ENCODE measurements at regions not wholly inside any gene's neighbourhood (a gene's known extent, or its start where the extent isn't known, plus 50 kb on each side); places are given as distances from the start of the nearest gene placed in this dataset.

DNA sequence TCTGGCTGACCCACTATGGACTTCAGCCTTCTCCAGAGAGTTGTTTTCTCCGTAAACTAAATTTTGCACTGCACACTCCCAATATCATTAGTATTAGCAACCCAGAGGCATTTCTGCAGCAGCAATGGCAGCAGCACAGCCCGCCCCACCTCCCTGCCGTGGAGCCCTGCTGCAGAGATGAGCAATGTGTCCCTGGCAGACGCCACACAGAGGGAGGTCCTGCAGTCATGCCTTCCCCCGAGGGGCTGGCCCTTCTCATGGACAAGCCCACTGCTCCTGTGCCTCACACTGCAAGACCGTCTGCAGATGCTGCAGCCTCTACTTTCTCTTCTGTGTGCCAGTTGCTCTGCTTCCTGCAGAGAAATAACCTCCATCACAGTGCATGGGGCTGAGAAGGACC, 393.4 kb upstream of the MKI67 start:
- no peak for FAIRE-seq
- CTCF ChIA-PET (ENCODE audit: low intra/inter-chr PET ratio) = no interaction called here
- Histone ChIP-seq H3K9me3 (replicated peaks; ENCODE audit: control insufficient read depth, insufficient read depth, low read depth, low read length) (no peaks in the 10 kb centered on the region), H3K4me3 (no peak overlapping the region), H3K27ac (ENCODE audit: extremely low read depth, low read depth, low read length) (no peak overlapping the region), H3K36me3 (ENCODE audit: control insufficient read depth, insufficient read depth, low read length) (no peaks in the 10 kb centered on the region), H3K79me2 (ENCODE audit: control insufficient read depth, insufficient read depth, low read length) (no peaks in the 10 kb centered on the region), H3K4me1 (replicated peaks in 1 of 2; ENCODE audit: control insufficient read depth in 2 of 2, insufficient read depth in 2 of 2, low read length in 2 of 2) (peaks cover 0 to 3% of the 10 kb centered on the region in 2 experiments; a peak in 2 of 5 replicates), H2AFZ (ENCODE audit: low read depth, low read length) (no peak overlapping the region), H3K27me3 (ENCODE audit: control insufficient read depth in 2 of 2, insufficient read depth in 2 of 2, low read length in 2 of 2) (no peaks in the 10 kb centered on the region), H4K20me1 (replicated peaks; ENCODE audit: control insufficient read depth, insufficient read depth, low read length) (no peaks in the 10 kb centered on the region), H3K9me1 (ENCODE audit: control insufficient read depth, insufficient read depth, low read length) (no peaks in the 10 kb centered on the region), H3K9ac (ENCODE audit: insufficient read depth in 1 of 2, low read depth in 2 of 2, low read length in 2 of 2) (no peak overlapping the region), H3K4me2 (ENCODE audit: insufficient read depth, low read length) (no peak overlapping the region)
- in situ Hi-C loops (cut with MboI) = no loop called here
- no peak for ATAC-seq
- no peak for TF ChIP-seq ZNF785 (CRISPR knock-in tag; IDR thresholded peaks at IDR 0.05)
- TF ChIP-seq RAD21 (CRISPR knock-in tag; conservative IDR thresholded peaks at IDR 0.05 in 1 of 2, IDR thresholded peaks at IDR 0.05 in 1 of 2) = no peak
- TF ChIP-seq ASH1L (IDR thresholded peaks at IDR 0.05; ENCODE audit: borderline replicate concordance, low read depth, partially characterized antibody) = no peak
- TF ChIP-seq, protein P1, sequence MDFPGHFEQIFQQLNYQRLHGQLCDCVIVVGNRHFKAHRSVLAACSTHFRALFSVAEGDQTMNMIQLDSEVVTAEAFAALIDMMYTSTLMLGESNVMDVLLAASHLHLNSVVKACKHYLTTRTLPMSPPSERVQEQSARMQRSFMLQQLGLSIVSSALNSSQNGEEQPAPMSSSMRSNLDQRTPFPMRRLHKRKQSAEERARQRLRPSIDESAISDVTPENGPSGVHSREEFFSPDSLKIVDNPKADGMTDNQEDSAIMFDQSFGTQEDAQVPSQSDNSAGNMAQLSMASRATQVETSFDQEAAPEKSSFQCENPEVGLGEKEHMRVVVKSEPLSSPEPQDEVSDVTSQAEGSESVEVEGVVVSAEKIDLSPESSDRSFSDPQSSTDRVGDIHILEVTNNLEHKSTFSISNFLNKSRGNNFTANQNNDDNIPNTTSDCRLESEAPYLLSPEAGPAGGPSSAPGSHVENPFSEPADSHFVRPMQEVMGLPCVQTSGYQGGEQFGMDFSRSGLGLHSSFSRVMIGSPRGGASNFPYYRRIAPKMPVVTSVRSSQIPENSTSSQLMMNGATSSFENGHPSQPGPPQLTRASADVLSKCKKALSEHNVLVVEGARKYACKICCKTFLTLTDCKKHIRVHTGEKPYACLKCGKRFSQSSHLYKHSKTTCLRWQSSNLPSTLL (IDR thresholded peaks at IDR 0.05) = no peak
- no peak for TF ChIP-seq ZNF695 (CRISPR knock-in tag; IDR thresholded peaks at IDR 0.05)
- no peak for TF ChIP-seq POLR2G (IDR thresholded peaks at IDR 0.05; ENCODE audit: low read depth, low read length)
- no peak for TF ChIP-seq TAF1 (IDR thresholded peaks at IDR 0.05; ENCODE audit: control insufficient read depth, extremely low read depth, insufficient read depth, low read length, severe bottlenecking)
- no peak for TF ChIP-seq CLOCK (CRISPR knock-in tag; IDR thresholded peaks at IDR 0.05; ENCODE audit: borderline replicate concordance)
- no peak for TF ChIP-seq HNRNPH1 (optimal IDR thresholded peaks at IDR 0.05; ENCODE audit: low read depth, low read length)
- no peak for TF ChIP-seq ATF1 (CRISPR knock-in tag; IDR thresholded peaks at IDR 0.05)
- TF ChIP-seq ATF1 (tag; IDR thresholded peaks at IDR 0.05) = no peak
- TF ChIP-seq PYGO2 (tag; IDR thresholded peaks at IDR 0.05) = no peak
- TF ChIP-seq, protein P2, sequence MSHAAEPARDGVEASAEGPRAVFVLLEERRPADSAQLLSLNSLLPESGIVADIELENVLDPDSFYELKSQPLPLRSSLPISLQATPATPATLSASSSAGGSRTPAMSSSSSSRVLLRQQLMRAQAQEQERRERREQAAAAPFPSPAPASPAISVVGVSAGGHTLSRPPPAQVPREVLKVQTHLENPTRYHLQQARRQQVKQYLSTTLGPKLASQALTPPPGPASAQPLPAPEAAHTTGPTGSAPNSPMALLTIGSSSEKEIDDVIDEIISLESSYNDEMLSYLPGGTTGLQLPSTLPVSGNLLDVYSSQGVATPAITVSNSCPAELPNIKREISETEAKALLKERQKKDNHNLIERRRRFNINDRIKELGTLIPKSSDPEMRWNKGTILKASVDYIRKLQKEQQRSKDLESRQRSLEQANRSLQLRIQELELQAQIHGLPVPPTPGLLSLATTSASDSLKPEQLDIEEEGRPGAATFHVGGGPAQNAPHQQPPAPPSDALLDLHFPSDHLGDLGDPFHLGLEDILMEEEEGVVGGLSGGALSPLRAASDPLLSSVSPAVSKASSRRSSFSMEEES (CRISPR knock-in tag; IDR thresholded peaks at IDR 0.05) = no peak
- TF ChIP-seq KLF16 (IDR thresholded peaks at IDR 0.05) = no peak
- TF ChIP-seq ZNF232 (CRISPR knock-in tag; IDR thresholded peaks at IDR 0.05) = no peak
- TF ChIP-seq ZBTB1 (CRISPR knock-in tag; IDR thresholded peaks at IDR 0.05; ENCODE audit: borderline replicate concordance, low read depth) = no peak
- TF ChIP-seq PRMT5 (CRISPR knock-in tag; IDR thresholded peaks at IDR 0.05) = no peak
- WGBS (ENCODE audit: insufficient coverage, low coverage, missing lambda C conversion rate) = 48% methylated on average over 5 of the region's 6 CpGs
- no peak for DNase-seq (ENCODE audit: extremely low read depth in 1 of 4, low spot score in 3 of 4)
- intact Hi-C loops (cut with micrococcal nuclease) = loop anchor here (10.0 kb wide), 1 partner anchor 1855 kb away; no protein-coding TSS in a partner anchor
- POLR2A ChIA-PET = no interaction called here
- BruUV-seq (replicated peaks) = no TSS peak

Data from K562 (cell line).